ENCODE measurements at regions not wholly inside any gene's neighbourhood (a gene's known extent, or its start where the extent isn't known, plus 50 kb on each side); places are given as distances from the start of the nearest gene placed in this dataset.

DNA sequence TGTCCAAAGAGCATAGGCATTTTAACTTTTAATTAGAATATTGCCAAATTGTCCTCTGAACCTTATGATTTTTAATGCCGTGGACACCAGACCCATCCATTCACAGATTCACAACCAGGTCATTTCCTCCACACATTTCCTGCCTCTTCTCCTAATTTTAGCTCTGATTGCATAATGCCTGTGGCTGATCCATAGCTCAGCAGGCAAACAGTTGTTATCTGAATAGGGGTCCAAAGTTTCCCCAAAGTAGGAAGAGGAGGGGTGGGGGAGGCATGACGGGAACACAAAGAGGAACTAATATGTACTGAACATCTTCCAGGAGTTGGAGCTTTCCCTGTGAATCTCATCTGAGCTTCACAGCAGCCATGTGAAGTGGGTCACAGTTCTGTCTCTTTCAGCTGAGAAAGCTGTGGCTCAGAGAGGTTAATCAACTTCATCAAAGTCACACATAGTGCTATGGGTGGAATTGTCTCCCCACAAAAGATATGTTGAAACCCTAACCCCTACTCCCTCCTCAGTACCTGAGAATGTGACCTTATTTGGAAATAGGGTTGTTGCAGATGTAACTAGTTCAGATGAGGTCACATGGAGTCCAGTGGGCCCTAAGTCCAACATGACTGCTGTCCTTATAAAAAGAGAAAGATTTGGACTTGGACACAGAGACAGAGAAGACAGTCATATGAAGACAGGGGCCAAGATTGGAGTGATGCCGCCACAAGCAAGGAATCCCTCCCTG lies 106.7 kb upstream of the AGBL1 start:
- Histone ChIP-seq H3K36me3 (replicated peaks; ENCODE audit: control insufficient read depth, insufficient read depth, low read length) (no peaks in the 10 kb centered on the region), H3K27me3 (ENCODE audit: control insufficient read depth, insufficient read depth, low read length) (no peaks in the 10 kb centered on the region)
- DNase-seq, result no peak

DNA sequence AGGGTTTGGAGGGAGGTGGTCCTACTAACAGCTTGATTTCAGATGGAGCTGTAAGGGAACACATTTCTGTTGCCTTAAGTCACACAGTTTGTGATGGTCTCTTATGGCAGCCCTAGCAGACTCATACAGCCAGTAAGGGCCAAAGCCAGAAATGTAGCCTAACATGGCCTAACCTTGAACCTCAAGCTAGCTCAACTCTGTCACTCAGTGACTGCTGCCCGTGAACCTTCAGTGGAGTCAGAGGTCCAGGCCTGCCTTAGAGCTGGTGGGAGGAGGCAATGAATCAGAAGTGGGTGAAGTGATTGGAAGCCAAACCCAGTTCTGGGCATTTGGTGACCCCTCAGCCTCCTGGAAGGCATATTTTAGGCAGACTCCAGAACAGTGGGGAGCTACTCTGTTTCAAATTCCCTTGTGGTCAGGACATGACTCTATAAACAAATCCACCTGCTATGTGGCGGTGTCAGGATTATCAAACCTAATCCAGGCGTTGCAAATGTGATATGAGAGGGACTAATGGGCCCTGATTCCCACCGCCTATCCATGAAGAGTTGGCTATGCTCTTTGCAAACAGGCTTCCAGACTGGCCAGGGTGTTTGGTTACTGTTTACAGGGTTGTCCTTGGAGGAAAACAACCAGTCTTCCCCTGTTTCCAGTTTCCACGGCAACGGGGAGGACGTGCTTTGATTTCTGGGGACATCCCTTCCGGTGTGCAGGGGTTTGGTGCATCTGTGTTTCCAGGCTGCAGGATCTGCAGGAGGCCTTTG lies 105.9 kb upstream of the AGBL1 start:
- no peak overlapping the region for H3K4me3 ChIP-seq (ENCODE audit: insufficient read depth, low read depth, low read length)
- H3K36me3 ChIP-seq (replicated peaks; ENCODE audit: control insufficient read depth, insufficient read depth, low read length), result no peaks in the 10 kb centered on the region
- no peaks in the 10 kb centered on the region for H3K27me3 ChIP-seq (ENCODE audit: control insufficient read depth, insufficient read depth, low read length)
- DNase-seq, result no peak

More for the DNA sequence above, 106.7 kb upstream of the AGBL1 start:
- H3K4me3 ChIP-seq (ENCODE audit: insufficient read depth, low read depth, low read length), result no peak overlapping the region

- no peak for DNase-seq
- no peaks in the 10 kb centered on the region for H3K27me3 ChIP-seq (ENCODE audit: control insufficient read depth, insufficient read depth, low read length)
- H3K4me3 ChIP-seq (ENCODE audit: insufficient read depth, low read depth, low read length), result no peak overlapping the region
- no peaks in the 10 kb centered on the region for H3K36me3 ChIP-seq (replicated peaks; ENCODE audit: control insufficient read depth, insufficient read depth, low read length)
Observed at GRCh38 chr15:85974348-85974705, 105.3 kb upstream of the AGBL1 start.

GRCh38 chr15:85974742-85975141 lies 104.9 kb upstream of the AGBL1 start:
- H3K4me3 ChIP-seq (ENCODE audit: insufficient read depth, low read depth, low read length), result no peak overlapping the region
- no peak for DNase-seq
- H3K27me3 ChIP-seq (ENCODE audit: control insufficient read depth, insufficient read depth, low read length), result no peaks in the 10 kb centered on the region
- no peaks in the 10 kb centered on the region for H3K36me3 ChIP-seq (replicated peaks; ENCODE audit: control insufficient read depth, insufficient read depth, low read length)

- Histone ChIP-seq H3K36me3 (replicated peaks; ENCODE audit: control insufficient read depth, insufficient read depth, low read length) (no peaks in the 10 kb centered on the region), H3K27me3 (ENCODE audit: control insufficient read depth, insufficient read depth, low read length) (no peaks in the 10 kb centered on the region), H3K4me3 (ENCODE audit: insufficient read depth, low read depth, low read length) (no peak overlapping the region)
- no peak for DNase-seq
Observed at GRCh38 chr15:85976102-85976501, 103.6 kb upstream of the AGBL1 start.

GRCh38 chr15:85976986-85977385 lies 102.7 kb upstream of the AGBL1 start:
- Histone ChIP-seq H3K27me3 (ENCODE audit: control insufficient read depth, insufficient read depth, low read length) (no peaks in the 10 kb centered on the region), H3K36me3 (replicated peaks; ENCODE audit: control insufficient read depth, insufficient read depth, low read length) (no peaks in the 10 kb centered on the region), H3K4me3 (ENCODE audit: insufficient read depth, low read depth, low read length) (no peak overlapping the region)
- no peak for DNase-seq

GRCh38 chr15:85977586-85977985 lies 102.1 kb upstream of the AGBL1 start:
- DNase-seq, result no peak
- Histone ChIP-seq H3K4me3 (ENCODE audit: insufficient read depth, low read depth, low read length) (no peak overlapping the region), H3K36me3 (replicated peaks; ENCODE audit: control insufficient read depth, insufficient read depth, low read length) (no peaks in the 10 kb centered on the region), H3K27me3 (ENCODE audit: control insufficient read depth, insufficient read depth, low read length) (no peaks in the 10 kb centered on the region)

DNA sequence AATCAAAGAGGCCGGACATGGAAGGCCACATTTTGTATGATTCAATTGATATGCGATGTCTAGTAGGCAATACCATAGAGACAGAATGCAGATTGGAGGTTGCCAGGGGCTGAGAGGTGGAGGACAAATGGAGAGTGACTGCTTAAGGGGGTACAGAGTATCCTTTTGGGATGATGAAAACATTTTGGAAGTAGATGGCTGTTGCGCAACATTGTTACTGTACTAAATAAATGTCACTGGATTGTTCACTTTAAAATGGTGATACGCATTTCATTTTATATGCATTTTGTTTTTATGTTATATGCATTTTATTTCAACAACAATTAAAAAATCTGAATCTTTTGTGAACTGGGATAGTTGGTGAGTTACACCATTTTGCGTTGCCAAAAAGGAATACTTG lies 99.7 kb upstream of the AGBL1 start:
- DNase-seq, result no peak
- no peaks in the 10 kb centered on the region for H3K36me3 ChIP-seq (replicated peaks; ENCODE audit: control insufficient read depth, insufficient read depth, low read length)
- no peaks in the 10 kb centered on the region for H3K27me3 ChIP-seq (ENCODE audit: control insufficient read depth, insufficient read depth, low read length)
- H3K4me3 ChIP-seq (ENCODE audit: insufficient read depth, low read depth, low read length), result no peak overlapping the region

GRCh38 chr15:85980946-85981345 lies 98.7 kb upstream of the AGBL1 start:
- no peaks in the 10 kb centered on the region for H3K36me3 ChIP-seq (replicated peaks; ENCODE audit: control insufficient read depth, insufficient read depth, low read length)
- no peak for DNase-seq
- no peak overlapping the region for H3K4me3 ChIP-seq (ENCODE audit: insufficient read depth, low read depth, low read length)
- H3K27me3 ChIP-seq (ENCODE audit: control insufficient read depth, insufficient read depth, low read length), result no peaks in the 10 kb centered on the region

DNA sequence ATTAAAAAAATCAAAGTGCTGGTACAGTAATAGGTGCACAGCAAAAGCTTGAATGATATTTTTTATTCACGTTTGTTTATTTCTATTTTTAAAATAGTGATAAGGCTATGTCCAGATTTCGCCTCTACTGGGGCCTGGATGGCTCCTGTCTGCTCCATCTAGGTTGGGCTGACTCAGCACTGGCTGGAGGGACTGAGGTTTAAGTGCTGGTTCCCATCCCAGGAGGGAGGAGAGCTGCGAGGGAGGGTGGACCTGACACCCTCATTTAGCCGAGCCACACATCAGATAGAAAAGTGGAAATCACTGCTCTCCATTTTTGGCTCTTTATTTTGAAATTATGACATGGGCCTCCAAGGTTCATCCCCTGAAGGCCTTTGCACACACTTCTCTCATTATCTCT lies 95.4 kb upstream of the AGBL1 start:
- no peak overlapping the region for H3K4me3 ChIP-seq (ENCODE audit: insufficient read depth, low read depth, low read length)
- DNase-seq, result no peak
- H3K36me3 ChIP-seq (replicated peaks; ENCODE audit: control insufficient read depth, insufficient read depth, low read length), result no peaks in the 10 kb centered on the region
- H3K27me3 ChIP-seq (ENCODE audit: control insufficient read depth, insufficient read depth, low read length), result no peaks in the 10 kb centered on the region

DNA sequence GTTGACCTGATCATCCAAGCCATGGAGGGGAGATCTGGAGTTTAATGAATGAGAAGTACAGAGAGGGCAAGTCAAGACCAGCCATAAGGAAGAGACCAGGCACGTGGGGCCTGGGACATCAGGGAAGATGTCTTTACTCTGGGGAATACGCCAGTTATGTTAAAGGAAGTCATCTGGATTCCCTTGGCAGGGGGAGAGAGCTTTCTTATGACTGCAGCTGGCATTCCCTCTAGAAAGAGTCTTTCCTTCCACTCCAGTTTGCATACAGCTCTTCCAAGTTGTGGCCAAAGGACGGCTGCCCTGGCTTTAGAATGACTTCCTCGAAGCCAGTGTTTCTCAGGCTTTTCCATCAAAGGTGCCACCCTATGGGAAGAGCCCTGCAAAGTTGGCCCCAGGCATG lies 93.6 kb upstream of the AGBL1 start:
- H3K36me3 ChIP-seq (replicated peaks; ENCODE audit: control insufficient read depth, insufficient read depth, low read length), result no peaks in the 10 kb centered on the region
- H3K27me3 ChIP-seq (ENCODE audit: control insufficient read depth, insufficient read depth, low read length), result no peaks in the 10 kb centered on the region
- no peak overlapping the region for H3K4me3 ChIP-seq (ENCODE audit: insufficient read depth, low read depth, low read length)
- no peak for DNase-seq

GRCh38 chr15:85986741-85987140 lies 92.9 kb upstream of the AGBL1 start:
- DNase-seq, result no peak
- H3K27me3 ChIP-seq (ENCODE audit: control insufficient read depth, insufficient read depth, low read length), result no peaks in the 10 kb centered on the region
- H3K4me3 ChIP-seq (ENCODE audit: insufficient read depth, low read depth, low read length), result no peak overlapping the region
- no peaks in the 10 kb centered on the region for H3K36me3 ChIP-seq (replicated peaks; ENCODE audit: control insufficient read depth, insufficient read depth, low read length)

- Histone ChIP-seq H3K4me3 (ENCODE audit: insufficient read depth, low read depth, low read length) (no peak overlapping the region), H3K27me3 (ENCODE audit: control insufficient read depth, insufficient read depth, low read length) (no peaks in the 10 kb centered on the region), H3K36me3 (replicated peaks; ENCODE audit: control insufficient read depth, insufficient read depth, low read length) (no peaks in the 10 kb centered on the region)
- no peak for DNase-seq
Observed at GRCh38 chr15:85988741-85989140, 90.9 kb upstream of the AGBL1 start.

DNA sequence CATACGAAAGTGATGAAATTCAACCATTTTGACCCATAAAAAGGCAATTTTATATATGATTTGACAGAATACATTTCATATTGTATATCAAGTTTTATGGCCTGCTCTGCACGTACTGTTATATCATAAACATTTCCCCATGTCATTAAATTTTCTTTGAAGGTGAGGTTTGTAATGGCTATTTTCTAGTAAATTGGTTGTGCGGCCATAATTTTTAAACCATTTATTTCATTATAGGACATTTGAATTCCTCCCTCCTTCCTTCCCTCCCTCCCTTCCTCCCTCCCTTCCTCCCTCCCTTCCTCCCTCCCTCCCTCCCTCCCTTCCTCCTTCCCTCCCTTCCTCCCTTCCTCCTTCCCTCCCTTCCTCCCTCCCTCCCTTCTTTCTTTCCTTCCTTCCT lies 87.4 kb upstream of the AGBL1 start:
- H3K27me3 ChIP-seq (ENCODE audit: control insufficient read depth, insufficient read depth, low read length), result no peaks in the 10 kb centered on the region
- H3K36me3 ChIP-seq (replicated peaks; ENCODE audit: control insufficient read depth, insufficient read depth, low read length), result no peaks in the 10 kb centered on the region
- DNase-seq, result no peak
- H3K4me3 ChIP-seq (ENCODE audit: insufficient read depth, low read depth, low read length), result no peak overlapping the region

DNA sequence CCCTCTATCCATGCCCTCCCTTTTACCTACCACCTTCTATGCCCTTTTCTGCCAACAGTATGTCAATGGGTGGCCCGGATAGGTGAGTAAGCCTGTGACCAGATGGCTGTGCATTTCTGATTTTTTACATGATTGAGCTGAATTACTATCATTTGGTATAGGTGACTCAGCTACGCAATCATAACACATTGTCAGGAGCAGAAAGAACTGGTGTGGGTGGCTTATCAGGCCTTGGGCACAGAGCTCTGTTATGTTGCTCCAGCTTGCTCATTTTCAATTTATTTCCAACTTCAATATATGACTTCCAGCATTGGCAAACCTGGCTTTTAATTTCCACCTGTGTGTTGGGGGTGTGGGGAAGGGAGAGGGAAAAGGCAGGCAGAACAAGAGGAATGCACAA lies 86.6 kb upstream of the AGBL1 start:
- H3K4me3 ChIP-seq (ENCODE audit: insufficient read depth, low read depth, low read length), result no peak overlapping the region
- H3K27me3 ChIP-seq (ENCODE audit: control insufficient read depth, insufficient read depth, low read length), result no peaks in the 10 kb centered on the region
- no peaks in the 10 kb centered on the region for H3K36me3 ChIP-seq (replicated peaks; ENCODE audit: control insufficient read depth, insufficient read depth, low read length)
- no peak for DNase-seq
